ENCODE measurements at regions not wholly inside any gene's neighbourhood (a gene's known extent, or its start where the extent isn't known, plus 50 kb on each side); places are given as distances from the start of the nearest gene placed in this dataset.

DNA sequence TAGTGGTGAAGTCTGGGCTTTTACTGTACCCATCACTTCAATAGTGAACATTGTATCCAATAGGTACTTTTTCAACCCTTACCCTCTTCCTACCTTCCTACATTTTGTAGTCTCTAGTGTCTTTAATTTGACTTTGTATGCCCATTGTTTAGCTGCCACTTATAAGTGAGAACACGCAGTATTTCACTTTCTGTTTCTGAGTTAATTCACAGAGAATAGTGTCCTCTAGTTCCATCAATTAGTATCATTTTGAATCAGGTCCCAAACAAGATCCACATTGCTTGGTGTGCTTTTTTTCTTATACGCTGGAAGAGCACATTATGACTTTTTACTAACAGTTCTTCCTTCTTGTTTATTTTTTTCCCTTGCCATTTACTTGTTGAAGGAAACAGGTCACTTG is 176.0 kb upstream of the WDFY3 start:
- no peak for TF ChIP-seq POLR2A (IDR thresholded peaks at IDR 0.05; ENCODE audit: low read length)
- TF ChIP-seq JUNB (IDR thresholded peaks at IDR 0.05), result no peak
- no peak for TF ChIP-seq CTCF (IDR thresholded peaks at IDR 0.05)
- TF ChIP-seq RFX5 (IDR thresholded peaks at IDR 0.05), result no peak
- no peak for TF ChIP-seq ESRRA (IDR thresholded peaks at IDR 0.05; ENCODE audit: borderline replicate concordance, low read length)
- no peak for TF ChIP-seq FOSL2 (IDR thresholded peaks at IDR 0.05)
- no peak for TF ChIP-seq FOSL2 (CRISPR knock-in tag; IDR thresholded peaks at IDR 0.05)
- TF ChIP-seq HMGXB4 (CRISPR knock-in tag; IDR thresholded peaks at IDR 0.05; ENCODE audit: borderline replicate concordance), result no peak
- TF ChIP-seq, protein P1, sequence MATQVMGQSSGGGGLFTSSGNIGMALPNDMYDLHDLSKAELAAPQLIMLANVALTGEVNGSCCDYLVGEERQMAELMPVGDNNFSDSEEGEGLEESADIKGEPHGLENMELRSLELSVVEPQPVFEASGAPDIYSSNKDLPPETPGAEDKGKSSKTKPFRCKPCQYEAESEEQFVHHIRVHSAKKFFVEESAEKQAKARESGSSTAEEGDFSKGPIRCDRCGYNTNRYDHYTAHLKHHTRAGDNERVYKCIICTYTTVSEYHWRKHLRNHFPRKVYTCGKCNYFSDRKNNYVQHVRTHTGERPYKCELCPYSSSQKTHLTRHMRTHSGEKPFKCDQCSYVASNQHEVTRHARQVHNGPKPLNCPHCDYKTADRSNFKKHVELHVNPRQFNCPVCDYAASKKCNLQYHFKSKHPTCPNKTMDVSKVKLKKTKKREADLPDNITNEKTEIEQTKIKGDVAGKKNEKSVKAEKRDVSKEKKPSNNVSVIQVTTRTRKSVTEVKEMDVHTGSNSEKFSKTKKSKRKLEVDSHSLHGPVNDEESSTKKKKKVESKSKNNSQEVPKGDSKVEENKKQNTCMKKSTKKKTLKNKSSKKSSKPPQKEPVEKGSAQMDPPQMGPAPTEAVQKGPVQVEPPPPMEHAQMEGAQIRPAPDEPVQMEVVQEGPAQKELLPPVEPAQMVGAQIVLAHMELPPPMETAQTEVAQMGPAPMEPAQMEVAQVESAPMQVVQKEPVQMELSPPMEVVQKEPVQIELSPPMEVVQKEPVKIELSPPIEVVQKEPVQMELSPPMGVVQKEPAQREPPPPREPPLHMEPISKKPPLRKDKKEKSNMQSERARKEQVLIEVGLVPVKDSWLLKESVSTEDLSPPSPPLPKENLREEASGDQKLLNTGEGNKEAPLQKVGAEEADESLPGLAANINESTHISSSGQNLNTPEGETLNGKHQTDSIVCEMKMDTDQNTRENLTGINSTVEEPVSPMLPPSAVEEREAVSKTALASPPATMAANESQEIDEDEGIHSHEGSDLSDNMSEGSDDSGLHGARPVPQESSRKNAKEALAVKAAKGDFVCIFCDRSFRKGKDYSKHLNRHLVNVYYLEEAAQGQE (IDR thresholded peaks at IDR 0.05), result no peak
- TF ChIP-seq, protein P2, sequence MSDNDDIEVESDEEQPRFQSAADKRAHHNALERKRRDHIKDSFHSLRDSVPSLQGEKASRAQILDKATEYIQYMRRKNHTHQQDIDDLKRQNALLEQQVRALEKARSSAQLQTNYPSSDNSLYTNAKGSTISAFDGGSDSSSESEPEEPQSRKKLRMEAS (IDR thresholded peaks at IDR 0.05), result no peak
- TF ChIP-seq NFE2L2 (conservative IDR thresholded peaks at IDR 0.05; ENCODE audit: low read length), result no peak
